ENCODE measurements at regions not wholly inside any gene's neighbourhood (a gene's known extent, or its start where the extent isn't known, plus 50 kb on each side); places are given as distances from the start of the nearest gene placed in this dataset.

- ATAC-seq (ENCODE audit: poor library complexity) (no peak), DNase-seq (no peak)
- H3K27ac Mint-ChIP-seq: no peak overlapping the region
- H3K36me3 Mint-ChIP-seq (ENCODE audit: low read depth): no peaks in the 10 kb centered on the region
- Histone ChIP-seq H3K27ac (ENCODE audit: low read depth in 1 of 2, low read length in 2 of 2) (no peak overlapping the region), H3K9me3 (ENCODE audit: control insufficient read depth in 1 of 2, insufficient read depth in 1 of 2, low read length in 2 of 2) (no peaks in the 10 kb centered on the region), H3K27me3 (ENCODE audit: control insufficient read depth in 1 of 2, insufficient read depth in 2 of 2, low read length in 2 of 2) (no peaks in the 10 kb centered on the region), H3K4me3 (ENCODE audit: low read length) (no peak overlapping the region), H3K4me1 (ENCODE audit: insufficient read depth, low read length) (no peaks in the 10 kb centered on the region), H3K36me3 (ENCODE audit: insufficient read depth, low read length) (no peaks in the 10 kb centered on the region)
- H3K9me3 Mint-ChIP-seq: no peaks in the 10 kb centered on the region
- H3K4me3 Mint-ChIP-seq: no peak overlapping the region
- H3K27me3 Mint-ChIP-seq: no peaks in the 10 kb centered on the region
- POLR2A ChIA-PET: no interaction called here
- intact Hi-C loops (cut with DNase I, micrococcal nuclease): no loop called here
- H3K4me1 Mint-ChIP-seq (ENCODE audit: low read depth): peaks cover 10% of the 10 kb centered on the region
- CTCF ChIA-PET: no interaction called here
- TF ChIP-seq, protein P1, sequence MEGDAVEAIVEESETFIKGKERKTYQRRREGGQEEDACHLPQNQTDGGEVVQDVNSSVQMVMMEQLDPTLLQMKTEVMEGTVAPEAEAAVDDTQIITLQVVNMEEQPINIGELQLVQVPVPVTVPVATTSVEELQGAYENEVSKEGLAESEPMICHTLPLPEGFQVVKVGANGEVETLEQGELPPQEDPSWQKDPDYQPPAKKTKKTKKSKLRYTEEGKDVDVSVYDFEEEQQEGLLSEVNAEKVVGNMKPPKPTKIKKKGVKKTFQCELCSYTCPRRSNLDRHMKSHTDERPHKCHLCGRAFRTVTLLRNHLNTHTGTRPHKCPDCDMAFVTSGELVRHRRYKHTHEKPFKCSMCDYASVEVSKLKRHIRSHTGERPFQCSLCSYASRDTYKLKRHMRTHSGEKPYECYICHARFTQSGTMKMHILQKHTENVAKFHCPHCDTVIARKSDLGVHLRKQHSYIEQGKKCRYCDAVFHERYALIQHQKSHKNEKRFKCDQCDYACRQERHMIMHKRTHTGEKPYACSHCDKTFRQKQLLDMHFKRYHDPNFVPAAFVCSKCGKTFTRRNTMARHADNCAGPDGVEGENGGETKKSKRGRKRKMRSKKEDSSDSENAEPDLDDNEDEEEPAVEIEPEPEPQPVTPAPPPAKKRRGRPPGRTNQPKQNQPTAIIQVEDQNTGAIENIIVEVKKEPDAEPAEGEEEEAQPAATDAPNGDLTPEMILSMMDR (IDR thresholded peaks at IDR 0.05): no peak
Measured at GRCh38 chr10:8539056-8539455, 484.6 kb downstream of the GATA3 start.

DNA sequence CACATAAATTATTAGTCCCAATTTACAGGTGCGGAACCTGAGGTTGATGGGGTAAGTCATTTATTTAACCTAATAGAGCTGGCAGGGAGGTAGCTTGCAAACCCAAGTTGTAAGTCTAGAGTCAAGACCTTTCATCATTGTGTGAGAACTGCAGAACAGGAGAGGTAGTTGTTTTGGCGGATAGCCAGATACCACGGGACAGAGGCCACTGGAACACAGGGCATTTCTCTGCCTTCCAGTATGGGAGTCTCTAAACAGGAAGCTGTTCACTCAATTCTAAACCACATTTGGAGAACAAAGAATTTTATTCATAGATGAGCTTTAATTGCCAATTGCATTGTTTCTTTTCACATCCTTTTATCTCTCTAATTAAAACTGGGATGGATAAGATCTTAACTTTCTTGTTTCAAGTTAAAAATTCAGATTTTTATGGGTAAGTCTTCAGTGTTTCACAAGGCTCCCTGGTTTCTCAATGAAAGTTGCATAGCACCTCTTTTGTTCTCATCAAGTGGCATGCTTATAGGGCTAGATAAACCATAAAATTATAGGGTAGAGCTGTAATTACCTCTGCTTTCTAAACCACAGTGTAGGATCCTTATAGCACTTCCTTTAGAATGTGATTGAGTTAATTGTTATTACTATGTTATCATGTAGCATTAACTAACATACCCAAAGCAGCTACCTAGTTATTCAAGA lies 489.0 kb downstream of the GATA3 start:
- Histone ChIP-seq H3K4me1 (ENCODE audit: insufficient read depth, low read length) (no peaks in the 10 kb centered on the region), H3K9me3 (ENCODE audit: control insufficient read depth in 1 of 2, insufficient read depth in 1 of 2, low read length in 2 of 2) (no peaks in the 10 kb centered on the region), H3K4me3 (ENCODE audit: low read length) (no peak overlapping the region), H3K27me3 (ENCODE audit: control insufficient read depth in 1 of 2, insufficient read depth in 2 of 2, low read length in 2 of 2) (no peaks in the 10 kb centered on the region), H3K27ac (ENCODE audit: low read depth in 1 of 2, low read length in 2 of 2) (no peak overlapping the region), H3K36me3 (ENCODE audit: insufficient read depth, low read length) (no peaks in the 10 kb centered on the region)
- CTCF ChIA-PET: interaction anchor here (1.1 kb wide), 1 partner anchor 23 kb away, joined by 3 read pairs; no protein-coding TSS in a partner anchor
- no peak overlapping the region for H3K4me3 Mint-ChIP-seq
- peaks cover 18% of the 10 kb centered on the region for H3K4me1 Mint-ChIP-seq (ENCODE audit: low read depth)
- no peaks in the 10 kb centered on the region for H3K36me3 Mint-ChIP-seq (ENCODE audit: low read depth)
- DNase-seq: peak in 1 of 14 experiments; percentile 0
- TF ChIP-seq, protein P1 (IDR thresholded peaks at IDR 0.05): no peak
- no peaks in the 10 kb centered on the region for H3K27me3 Mint-ChIP-seq
- no peaks in the 10 kb centered on the region for H3K9me3 Mint-ChIP-seq
- intact Hi-C loops (cut with DNase I, micrococcal nuclease): no loop called here
- POLR2A ChIA-PET: no interaction called here
- ATAC-seq (ENCODE audit: poor library complexity): no peak
- no peak overlapping the region for H3K27ac Mint-ChIP-seq

GRCh38 chr10:8544057-8544380 lies 489.5 kb downstream of the GATA3 start:
- intact Hi-C loops (cut with DNase I, micrococcal nuclease): no loop called here
- H3K27me3 Mint-ChIP-seq: no peaks in the 10 kb centered on the region
- ATAC-seq (ENCODE audit: poor library complexity) (no peak), DNase-seq (no peak)
- no peaks in the 10 kb centered on the region for H3K9me3 Mint-ChIP-seq
- H3K27ac Mint-ChIP-seq: no peak overlapping the region
- Histone ChIP-seq H3K27ac (ENCODE audit: low read depth in 1 of 2, low read length in 2 of 2) (no peak overlapping the region), H3K4me3 (ENCODE audit: low read length) (no peak overlapping the region), H3K36me3 (ENCODE audit: insufficient read depth, low read length) (no peaks in the 10 kb centered on the region), H3K9me3 (ENCODE audit: control insufficient read depth in 1 of 2, insufficient read depth in 1 of 2, low read length in 2 of 2) (no peaks in the 10 kb centered on the region), H3K27me3 (ENCODE audit: control insufficient read depth in 1 of 2, insufficient read depth in 2 of 2, low read length in 2 of 2) (no peaks in the 10 kb centered on the region), H3K4me1 (ENCODE audit: insufficient read depth, low read length) (no peaks in the 10 kb centered on the region)
- ChIA-PET POLR2A (no interaction called here), CTCF (interaction anchor here (1.1 kb wide), 1 partner anchor 22 kb away, joined by 3 read pairs; no protein-coding TSS in a partner anchor)
- H3K36me3 Mint-ChIP-seq (ENCODE audit: low read depth): no peaks in the 10 kb centered on the region
- TF ChIP-seq, protein P1 (IDR thresholded peaks at IDR 0.05): no peak
- H3K4me1 Mint-ChIP-seq (ENCODE audit: low read depth): peaks cover 18% of the 10 kb centered on the region
- H3K4me3 Mint-ChIP-seq: no peak overlapping the region

Measured in CD4-positive, alpha-beta T cell (primary cell).